GM19043 (cell line): ENCODE measurements at regions not wholly inside any gene's neighbourhood (a gene's known extent, or its start where the extent isn't known, plus 50 kb on each side); places are given as distances from the start of the nearest gene placed in this dataset.
"Not testable (repeated sequence)": the region's sequence is repeated elsewhere in the genome, so short reads cannot be mapped to it uniquely, and the experiment has no call there.

Experiments
- ATAC-seq: cut with Tn5 transposase; IDR thresholded peaks from one replicate; pipeline ENCODE4 v1.9.1; 2021; ENCODE audit warnings: low read depth; ENCODE audit not compliant: unreplicated experiment

GRCh38 chrX:129092242-129092641 is 431.0 kb downstream of the SMARCA1 start:
- ATAC-seq, result no peak

GRCh38 chrX:129091097-129091496 is 432.2 kb downstream of the SMARCA1 start:
- ATAC-seq, result no peak

DNA sequence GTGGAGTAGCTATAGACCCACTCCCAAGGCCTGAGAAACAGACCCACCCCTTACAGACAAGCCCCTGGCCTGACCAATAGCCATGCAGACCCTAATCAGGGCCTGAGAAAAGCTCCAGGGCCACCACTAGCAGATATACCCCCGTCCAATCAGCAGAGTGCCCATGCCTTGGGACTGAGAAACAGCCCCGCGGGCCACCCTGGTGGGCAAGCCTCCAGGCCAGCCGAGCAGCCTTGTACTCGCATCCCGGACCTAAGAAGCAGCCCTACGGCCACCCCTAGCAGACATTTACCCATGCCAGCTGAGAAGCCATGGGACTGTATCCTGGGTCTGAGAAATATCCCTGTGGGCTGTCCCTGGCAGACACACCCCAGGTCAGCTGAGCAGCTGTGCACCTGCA is 436.5 kb downstream of the SMARCA1 start:
- no peak for ATAC-seq

DNA sequence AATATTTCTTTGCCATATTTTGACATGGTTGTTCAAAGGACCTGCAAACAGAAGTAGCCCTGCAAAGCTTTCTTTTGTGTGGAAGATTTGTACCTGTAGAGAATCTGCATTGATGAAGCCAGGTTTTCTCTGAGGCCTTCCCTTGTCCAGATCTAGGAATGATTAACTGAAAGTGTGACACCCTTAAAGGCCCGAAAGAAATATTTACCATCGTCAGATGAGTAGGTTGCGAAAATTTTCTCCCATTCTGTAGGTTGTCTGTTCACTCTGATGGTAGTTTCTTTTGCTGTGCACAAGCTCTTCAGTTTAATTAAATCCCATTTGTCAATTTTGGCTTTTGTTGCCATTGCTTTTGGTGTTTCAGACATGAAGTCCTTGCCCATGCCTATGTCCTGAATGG is 439.0 kb downstream of the SMARCA1 start:
- not testable (repeated sequence) for ATAC-seq

DNA sequence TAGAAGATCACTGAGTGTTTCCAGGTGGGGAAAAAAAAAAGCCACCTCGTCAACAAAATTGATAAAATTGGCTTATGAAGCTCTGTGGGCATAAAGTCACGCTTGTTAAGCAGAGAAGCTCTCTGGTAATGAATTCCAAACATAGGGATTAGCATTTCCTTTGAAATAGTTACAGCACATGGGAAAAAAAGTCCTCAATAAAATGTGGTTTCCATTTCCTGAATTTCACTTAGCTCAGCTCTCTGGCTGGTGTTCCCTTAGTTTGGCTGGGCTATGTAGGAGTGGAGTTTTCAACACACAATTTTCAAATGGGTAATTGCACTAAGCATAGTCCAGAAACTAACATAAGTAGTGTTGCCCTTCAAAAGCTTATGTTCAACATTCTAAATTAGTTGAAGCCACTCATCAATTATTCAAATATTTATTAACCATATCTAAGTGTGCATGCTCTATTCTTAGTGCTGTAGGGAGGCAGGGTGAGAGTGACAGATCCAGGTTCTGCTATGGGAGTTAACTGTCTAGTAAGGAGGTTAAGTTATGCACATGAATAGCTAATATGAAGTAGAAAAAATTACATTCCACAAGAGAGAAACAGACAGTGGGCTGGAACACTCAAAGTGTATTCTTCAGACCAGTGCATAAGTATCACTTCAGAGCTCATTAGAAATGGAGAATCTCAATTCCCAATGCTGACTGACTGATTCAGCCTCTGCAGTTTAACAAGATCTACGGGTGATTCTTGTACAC is 445.7 kb downstream of the SMARCA1 start:
- no peak for ATAC-seq

DNA sequence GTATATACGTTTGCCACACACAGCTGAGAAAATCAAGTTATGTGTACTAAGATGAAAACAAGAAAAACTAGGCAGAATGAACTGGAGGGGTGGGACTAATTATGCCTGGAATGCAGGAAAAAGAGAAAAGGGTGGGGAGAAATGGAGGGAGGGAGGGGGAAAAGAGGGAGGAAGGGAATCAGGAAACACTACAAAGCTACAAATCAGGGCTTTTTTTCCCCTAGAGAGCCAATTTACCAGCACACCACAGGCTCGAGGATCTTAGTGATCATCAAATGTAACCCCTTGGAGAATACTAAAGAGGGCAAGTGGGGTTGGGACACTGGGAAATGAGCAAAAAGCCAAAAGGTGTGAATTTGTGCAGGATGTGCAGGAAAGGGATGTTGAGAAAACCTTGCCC is 451.9 kb downstream of the SMARCA1 start:
- no peak for ATAC-seq

DNA sequence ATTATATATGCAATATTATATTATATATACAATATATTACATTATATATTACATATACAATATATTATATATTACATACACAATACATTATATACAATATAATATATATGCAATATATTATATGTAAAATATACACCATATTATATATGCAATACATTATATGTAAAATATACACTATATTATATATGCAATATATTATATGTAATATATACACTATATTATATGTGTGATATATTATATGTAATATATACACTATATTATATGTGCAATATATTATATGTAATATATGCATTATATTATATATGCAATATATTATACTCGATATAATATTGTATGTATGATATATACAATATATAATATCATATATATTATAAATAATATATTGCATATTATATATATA is 457.4 kb downstream of the SMARCA1 start:
- no peak for ATAC-seq

GRCh38 chrX:129058405-129058804 is 464.9 kb downstream of the SMARCA1 start:
- ATAC-seq, result no peak

GRCh38 chrX:129043138-129043537 is 480.2 kb downstream of the SMARCA1 start:
- ATAC-seq, result no peak

- no peak for ATAC-seq
Measured at GRCh38 chrX:129041319-129041718, 482.0 kb downstream of the SMARCA1 start.

- ATAC-seq, result no peak
Measured at GRCh38 chrX:129040124-129040523, 483.2 kb downstream of the SMARCA1 start.

DNA sequence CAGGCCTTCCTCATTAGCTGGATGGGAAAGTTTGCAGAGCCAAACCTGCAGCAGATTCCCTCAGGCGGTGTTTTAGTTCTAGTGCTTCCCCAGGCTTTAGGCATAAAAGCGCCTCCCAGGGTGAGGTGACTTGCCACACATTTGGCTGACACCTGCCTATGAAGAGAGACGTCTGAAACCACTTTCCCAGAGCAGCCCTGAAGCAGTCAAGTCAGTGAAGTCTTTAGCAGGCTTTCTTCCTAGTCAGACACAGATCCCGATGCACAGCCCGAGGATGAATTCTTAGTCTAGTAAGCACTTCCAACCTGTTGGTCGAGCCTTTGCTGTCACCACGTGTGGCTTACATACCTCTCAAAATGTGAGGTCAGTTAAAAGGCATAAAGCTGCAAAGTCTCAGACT is 484.1 kb downstream of the SMARCA1 start:
- ATAC-seq, result no peak

- ATAC-seq, result no peak
Measured at GRCh38 chrX:129037389-129037788, 485.9 kb downstream of the SMARCA1 start.

DNA sequence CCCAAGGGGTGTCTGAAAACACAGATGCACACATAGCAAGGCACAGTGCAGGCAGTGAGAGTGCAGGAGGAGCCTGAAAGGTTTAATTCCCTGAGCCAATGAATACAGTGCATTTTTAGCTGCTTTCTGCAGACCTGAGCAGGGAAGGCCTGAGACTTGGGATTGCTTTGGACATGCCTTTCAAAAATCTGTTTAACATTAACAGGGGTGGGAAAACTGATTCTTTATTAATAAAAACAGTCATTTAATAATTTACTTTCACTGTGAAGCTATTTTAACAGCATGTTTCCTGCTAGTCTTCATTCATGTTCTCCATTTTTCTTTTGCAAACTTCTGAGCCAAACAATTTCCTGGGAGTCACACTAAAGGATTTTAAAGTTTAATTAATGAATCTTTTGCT is 488.1 kb downstream of the SMARCA1 start:
- ATAC-seq, result no peak

DNA sequence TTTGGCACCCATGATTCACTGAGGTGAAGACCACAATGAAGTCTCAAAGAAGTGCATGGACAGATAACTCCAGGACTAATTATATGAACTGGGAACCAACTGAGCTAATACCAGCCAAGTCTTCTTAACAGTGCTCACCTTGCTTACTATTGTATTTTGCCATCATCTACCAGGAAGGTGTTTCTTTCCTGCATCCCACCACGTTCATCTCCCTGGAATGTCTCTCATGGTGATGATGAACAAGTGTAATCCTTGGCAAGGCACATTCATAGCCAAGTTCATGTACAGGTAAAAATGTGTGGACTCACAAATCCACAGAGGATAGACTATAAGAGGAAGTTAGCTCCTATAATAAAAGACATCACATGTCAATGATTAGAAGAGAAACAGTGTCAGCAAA is 489.1 kb downstream of the SMARCA1 start:
- no peak for ATAC-seq

- ATAC-seq, result no peak
Measured at GRCh38 chrX:129026202-129026601, 497.1 kb downstream of the SMARCA1 start.

DNA sequence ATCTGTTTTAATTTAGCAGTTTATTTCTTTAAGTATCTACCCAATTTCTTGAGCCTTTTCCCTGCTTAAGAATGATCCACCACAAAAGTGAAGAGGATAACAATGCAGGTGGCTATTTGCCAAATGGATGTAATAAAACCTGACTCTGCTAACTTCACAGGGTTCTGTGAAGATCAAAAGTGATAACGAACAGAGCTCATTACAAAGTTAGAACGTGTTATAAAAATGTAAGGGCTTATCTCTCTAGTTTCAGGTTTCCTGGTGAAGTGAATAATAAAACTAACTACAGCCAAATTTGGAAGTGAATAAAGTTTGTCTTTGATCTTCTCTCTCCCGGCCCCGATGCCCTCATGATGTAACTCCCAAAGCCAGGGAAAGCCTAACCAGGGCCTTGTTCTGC is 497.9 kb downstream of the SMARCA1 start:
- ATAC-seq, result no peak

DNA sequence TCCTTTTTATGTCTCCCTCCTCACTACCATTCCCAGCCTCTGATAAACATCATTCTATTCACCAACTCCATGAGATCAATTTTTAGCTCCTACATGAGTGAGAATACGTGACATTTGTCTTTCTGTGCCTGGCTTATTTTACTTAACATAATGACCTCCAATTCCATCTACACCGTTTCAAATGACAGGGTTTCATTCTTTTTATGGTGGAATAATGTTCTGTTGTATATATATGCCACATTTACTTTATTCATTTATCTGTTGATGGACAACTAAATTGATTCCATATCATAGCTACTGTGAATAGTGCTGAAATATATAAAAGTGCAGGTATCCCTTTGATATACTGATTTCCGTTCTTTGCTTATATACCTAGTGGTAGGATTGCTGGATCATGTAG is 503.9 kb downstream of the SMARCA1 start:
- no peak for ATAC-seq

- no peak for ATAC-seq
Measured at GRCh38 chrX:129015381-129015780, 507.9 kb downstream of the SMARCA1 start.

DNA sequence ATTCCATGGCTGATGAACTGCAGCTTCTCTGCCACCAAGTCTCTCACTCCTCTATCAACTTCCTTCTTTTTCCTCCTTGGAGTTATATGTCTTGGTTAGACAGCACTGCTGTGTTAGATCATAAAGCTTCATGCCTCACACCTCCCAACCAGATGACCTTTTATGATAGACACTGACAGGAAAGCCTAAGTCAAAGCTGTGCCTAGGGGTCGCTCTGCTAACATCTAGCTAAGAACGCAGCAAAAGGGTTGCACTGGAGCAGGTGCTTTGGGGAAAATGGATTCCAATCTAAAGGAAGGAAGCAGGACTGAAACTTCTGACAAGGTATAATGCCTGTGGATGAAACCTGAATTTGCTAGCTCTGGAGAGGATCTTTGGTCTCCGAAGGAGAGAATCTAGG is 509.7 kb downstream of the SMARCA1 start:
- ATAC-seq, result no peak

GRCh38 chrX:129007631-129008030 is 515.7 kb downstream of the SMARCA1 start:
- no peak for ATAC-seq

DNA sequence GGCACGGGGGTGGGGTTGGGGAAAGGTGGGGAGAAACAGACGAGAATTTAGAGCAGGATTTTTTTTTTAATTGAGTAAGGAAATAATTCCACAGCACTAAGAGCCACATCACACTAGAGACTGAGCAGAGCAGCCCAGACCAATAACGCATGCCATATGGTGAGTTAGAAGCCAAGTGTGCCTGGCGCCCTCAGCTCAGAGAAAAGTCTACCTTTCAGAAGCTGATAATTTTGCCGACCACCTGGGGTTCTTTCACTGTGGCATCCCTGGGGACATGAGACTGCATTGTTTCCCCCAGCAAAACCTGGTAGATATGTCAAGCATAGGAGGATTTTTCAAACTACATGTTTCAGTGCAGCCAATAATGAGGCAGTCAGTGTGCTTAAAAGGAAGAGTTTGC is 516.8 kb downstream of the SMARCA1 start:
- no peak for ATAC-seq

- ATAC-seq, result no peak
Measured at GRCh38 chrX:129000797-129001196, 522.5 kb downstream of the SMARCA1 start.
